NCI-H2107 treated with DMSO at 0.1 percent for 48 hours (cell line): ENCODE measurements at regions not wholly inside any gene's neighbourhood (a gene's known extent, or its start where the extent isn't known, plus 50 kb on each side); places are given as distances from the start of the nearest gene placed in this dataset.

ENCODE experiments used
- DNase-seq: peaks from one replicate; lab custom pipeline; 2025; ENCODE audit not compliant: unreplicated experiment; lab: John Stamatoyannopoulos, UW

DNA sequence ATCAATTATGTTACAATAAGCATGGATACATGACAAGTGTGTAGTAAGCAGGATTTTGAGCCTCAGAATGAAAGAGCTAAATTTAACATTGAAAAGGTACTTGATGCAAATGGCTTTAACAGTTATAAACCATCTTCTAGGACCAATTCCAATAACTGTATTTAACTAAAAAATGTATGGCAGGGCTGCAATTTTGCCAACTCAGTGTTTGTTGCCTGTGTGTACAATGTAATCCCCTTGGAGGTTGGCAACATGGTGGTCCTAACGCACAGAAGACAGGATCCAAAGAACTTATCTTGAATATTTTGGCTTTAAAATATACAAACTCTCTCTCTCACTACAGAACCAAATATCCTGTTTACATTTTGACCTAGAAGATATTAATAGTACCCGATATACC is 2314.1 kb downstream of the LRRC4C start:
- DNase-seq = no peak

DNA sequence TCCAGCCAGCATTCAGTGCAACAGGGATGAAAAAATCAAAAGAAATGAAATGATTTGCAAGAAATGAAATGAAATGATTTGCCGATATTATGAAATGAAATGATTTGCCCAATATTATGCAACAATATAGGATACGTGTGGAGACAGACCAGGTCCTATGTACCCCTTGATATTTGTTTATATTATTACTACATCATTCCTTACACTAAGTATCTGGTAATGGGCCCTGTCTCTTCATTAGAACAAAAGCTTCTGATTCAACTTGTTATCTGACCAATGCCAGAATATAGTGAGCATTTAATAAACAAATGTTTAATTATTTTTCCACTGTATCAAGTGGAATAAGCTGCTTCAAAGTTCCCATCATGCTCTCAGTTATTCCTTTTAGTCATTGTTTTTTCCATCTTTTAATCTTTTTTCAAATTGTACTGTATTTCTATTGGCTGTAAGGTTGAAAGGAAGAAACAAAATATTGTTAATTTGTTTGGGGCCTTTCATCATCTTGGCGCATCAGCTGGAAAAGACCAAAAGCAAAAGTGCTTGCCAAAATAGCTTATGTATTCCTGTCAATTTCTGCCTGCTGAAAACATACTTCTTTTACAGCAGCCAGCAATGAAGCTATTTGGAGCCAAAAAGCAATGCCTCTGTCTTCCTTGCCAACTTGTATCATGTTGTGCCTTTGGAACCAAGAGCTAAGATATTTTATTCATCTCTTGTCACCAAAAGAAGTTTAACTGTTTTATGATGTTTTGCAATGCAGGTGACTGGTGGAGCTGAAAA is 2314.9 kb downstream of the LRRC4C start:
- no peak for DNase-seq

DNA sequence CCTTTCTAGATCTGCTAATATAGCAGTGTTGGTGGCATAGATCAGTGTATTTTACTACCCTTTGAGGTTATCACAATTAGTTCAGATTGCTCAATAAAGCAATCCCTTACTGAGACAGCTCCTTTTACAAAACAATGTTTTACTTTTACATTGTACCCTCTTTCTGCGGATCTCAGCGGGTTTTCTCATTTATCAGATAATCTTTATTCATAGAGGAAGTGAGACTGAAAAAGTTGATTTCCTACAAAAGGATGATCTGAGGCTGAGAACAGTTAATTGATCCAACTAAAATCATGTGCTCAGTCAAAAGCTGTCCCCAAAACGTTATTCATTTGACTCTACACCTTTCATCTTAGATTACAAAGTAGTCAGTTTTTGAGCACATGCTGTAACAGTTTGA is 2319.9 kb downstream of the LRRC4C start:
- DNase-seq = no peak

DNA sequence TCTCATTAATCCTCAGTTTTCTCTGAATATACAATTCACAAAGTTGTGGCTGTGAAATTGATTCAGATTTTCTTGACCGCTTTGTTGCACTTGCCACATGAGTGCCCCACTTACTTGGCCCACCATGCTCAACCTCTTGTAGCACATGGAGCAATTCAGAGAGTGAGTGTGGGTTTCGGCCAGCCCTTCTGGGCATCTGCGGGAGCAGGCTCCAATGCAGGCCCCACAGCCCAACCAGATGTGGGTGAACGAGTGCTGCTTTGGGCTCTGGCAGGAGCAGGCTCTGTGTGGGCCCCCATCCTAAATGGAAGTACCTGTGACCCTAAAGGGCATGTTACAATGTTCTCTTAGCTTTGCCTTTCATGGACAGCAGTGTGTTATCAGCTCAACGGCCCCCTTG is 2338.6 kb downstream of the LRRC4C start:
- DNase-seq = no peak

DNA sequence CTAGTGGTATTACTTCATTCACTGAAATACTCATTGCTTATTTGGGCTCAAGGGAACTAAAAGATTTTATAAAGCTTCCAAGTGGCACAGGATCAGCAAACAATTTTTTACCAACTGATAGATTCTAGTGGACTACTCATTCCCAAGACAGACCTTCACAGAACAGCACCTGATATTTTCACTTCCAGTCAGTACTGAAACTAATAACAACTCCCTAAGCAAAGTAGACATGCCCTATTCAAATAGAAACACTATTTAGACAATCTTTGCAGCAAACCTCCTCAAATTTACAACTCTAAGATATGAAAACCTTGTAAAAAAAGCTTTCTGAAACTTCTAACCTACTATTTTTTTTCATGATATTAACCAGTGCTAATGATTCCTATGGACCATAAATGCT is 2345.8 kb downstream of the LRRC4C start:
- DNase-seq = no peak

DNA sequence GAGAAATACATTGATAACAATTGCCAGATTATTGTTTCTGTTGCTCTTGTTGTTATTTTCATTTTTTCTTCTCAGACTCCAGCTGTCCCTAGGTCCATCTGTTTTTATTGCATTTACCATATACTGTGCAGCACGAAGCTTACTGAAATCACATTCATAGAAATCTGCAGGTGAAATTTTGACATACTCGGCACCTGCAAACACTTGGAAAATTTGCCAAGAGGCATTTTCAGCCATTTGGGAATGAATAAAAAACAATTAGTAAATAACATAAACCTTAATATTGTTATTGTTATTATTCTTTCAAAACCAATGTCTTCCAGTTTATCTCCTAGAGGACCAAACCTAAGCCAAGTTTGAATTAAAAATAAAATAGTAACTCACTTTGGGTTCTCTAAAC is 2357.2 kb downstream of the LRRC4C start:
- DNase-seq = no peak

DNA sequence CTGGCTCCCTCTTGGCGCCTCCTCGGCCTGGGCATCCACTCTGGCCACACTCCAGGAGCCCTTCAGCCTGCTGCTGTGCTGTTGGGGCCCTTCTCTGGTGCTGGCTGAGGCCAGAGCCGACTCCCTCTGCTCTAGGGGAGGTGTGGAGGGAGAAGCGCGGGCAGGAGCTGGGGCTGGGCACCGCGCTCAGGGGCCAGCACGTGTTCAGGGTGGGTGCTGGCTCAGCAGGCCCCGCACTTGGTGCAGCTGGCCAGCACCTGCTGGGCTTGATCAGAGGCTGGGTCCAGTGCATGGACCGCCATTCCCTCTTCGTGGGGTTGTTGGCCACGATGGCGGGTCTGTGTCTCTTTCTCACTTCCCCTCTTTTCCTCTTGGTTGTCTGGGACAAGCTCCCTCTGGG is 2381.0 kb downstream of the LRRC4C start:
- DNase-seq = no peak

DNA sequence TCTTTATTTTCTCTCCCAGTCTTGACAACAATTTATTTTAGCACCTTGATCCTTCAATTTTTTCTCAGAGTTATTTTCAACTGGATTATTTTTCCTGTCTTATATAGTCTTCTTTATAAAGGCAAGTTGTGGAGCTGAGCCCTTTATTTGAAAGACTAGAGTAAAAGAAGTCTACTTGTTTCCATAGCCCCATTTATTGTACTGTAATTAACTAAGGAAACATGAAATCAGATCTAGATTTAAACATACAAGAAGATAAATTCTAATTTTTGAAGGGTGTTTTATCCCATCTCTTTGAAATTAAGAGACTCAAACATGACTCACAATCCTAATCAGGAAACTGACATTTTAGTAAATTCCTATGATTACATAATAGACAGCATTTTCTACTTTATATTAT is 2421.8 kb downstream of the LRRC4C start:
- no peak for DNase-seq

DNA sequence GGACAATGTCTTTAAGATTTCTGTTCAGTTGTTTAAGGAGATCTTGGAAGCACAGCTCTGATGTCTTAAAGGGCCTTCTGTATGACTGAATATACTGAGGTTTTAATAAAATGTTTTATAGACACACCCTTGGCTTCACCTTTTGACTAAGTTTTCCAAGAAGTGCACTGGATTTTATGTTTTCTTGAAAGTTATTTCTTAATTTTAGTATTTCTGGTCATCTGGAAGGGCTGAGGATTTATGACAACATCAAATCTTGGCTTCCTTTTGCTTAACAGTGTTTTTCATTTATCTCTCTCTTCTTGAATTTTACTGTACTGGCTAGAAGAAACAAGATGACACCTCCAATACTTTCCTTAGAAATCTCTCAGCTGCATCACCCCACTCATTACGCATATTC is 2423.4 kb downstream of the LRRC4C start:
- no peak for DNase-seq

DNA sequence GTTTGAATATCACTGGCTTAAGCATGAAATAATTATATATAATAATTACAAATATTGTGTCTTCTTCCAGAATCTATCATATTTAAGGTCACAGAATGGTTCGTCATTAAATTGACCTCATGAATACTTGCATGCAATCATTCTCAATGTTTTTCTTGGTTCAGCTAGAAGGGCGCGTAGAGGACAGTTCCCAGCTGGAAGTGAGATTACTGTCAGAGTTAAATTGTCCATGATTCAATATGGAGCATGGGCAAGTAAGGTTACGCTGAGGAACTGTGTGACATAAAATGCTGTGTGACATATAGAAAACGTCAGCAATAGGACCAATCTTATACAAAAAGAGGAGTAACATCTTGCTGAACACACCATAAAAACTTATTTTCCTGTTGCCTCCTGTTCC is 2423.5 kb upstream of the RAG2 start:
- no peak for DNase-seq

DNA sequence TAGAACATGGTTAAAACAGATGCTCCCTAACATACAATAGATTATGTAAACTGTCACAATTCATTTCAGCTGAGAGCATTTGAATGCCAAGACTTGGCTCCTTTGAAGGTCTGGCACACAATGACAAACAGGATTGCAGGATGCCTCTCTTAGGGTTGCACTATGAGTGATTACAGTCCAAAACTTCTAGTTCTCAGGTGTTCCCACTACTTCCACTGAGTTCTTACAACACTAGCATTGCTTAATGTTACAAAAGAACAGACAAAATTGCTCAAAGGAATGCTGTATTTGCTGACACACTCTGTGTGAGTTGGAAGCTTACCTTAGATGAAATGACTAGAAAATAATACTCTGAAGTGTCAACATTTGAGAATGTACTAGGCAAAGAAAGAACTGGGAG is 2413.8 kb upstream of the RAG2 start:
- no peak for DNase-seq

DNA sequence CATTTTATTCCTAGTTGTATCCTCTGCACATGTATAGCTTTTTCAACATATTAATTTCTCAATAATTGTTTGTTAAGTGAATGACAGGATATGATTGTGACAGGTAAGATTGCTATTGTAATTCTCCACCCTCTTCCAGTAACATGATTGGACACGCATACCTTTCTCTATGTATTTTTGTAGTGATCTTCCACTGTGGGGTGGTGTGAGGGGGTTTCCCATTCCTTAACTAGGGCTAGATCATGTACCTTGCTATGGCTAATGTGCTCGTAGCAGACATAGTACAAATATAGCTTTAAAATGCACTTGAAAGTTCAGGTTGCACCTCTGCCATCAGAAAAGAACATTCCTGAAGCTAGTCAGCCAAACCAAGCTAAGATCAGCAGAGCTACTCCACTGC is 2392.8 kb upstream of the RAG2 start:
- no peak for DNase-seq

DNA sequence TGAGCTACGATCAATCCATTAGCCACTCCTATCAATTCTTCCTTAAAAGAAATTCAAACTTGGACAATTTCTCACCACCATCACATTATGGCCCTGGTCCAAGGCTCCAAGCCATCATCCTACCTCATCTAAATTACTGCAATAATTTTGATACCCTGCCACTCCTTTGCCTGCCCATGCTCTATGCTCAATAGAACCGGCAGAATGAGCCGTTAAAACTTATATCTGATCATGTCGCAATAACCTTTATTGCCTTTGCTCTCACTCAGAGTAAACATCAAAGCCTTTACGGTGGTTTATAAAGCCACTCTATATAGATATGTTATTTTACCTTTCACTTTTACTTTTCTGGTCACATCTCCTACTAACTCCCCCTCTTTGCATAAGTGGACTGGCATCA is 2392.1 kb upstream of the RAG2 start:
- no peak for DNase-seq

DNA sequence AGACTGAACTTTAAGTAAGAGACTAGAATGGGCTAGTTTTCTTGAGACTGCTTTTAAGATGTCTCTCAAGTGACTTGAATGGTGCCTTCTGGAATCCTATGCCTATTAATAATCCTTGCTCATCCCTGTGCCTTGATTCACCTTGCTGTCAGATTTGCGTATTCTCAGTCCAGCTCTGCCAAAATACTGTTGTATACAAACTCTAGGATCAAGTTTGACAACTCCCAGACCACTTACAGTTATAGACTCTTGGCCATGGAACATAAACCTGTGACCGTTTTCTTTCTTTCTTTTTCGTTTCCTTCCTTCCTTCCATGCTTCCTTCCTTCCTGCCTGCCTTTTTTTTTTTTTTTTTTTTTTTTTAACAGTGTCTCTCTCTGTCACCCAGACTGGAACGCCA is 2390.9 kb upstream of the RAG2 start:
- no peak for DNase-seq

DNA sequence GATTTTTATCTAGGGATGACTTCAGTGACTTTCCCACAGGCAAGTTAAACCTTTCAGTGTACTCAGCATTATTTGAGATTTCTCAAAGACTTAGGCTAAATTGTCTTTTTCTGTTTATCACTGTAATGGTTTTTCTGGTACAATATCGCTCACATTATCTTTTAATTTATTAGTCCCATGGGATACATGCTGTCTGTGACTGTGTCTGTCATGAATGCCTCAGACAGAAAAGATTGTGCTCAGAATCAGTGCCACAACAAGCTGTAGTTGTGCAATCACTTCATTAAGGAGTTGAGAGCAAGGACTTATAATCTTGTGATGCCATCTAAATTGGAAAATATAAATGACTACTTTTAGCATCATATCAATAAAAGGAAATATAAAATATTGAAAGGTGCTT is 2374.2 kb upstream of the RAG2 start:
- no peak for DNase-seq

DNA sequence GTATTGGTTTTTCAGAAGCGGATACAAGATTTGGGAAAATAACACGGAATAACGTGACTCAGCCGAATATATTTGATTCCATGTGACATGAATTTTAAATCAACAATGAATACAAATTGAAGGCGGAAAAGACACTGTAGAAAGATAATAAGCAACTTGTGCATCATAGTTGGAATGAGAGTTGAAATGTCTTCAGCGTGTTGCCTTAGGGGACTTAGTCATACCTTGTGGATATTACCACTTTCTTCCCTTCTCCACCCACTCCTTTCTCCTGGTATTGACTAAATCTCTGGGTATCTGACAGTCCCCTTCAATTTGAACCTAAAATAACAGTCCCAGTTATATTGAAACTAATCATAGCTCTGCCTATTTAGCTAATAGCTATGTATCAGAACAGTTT is 2373.1 kb upstream of the RAG2 start:
- DNase-seq = no peak

DNA sequence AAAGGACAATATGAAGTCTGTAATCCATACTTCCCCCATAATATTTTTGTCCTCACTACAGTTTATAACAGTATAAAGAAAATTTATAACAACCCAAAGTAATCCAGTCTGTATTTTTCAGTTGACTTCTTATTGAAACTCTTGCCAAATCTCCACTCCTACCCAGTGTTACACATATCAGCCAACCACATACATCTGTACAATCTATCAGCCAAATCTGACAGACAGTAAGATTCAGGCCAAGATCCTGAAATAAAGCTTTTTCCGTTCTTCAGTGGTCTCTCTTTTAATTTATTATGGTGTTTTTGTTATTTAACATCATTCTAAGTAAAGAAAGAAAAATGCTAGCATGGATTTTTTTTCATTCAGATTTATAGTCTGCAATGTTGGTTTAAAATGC is 2370.9 kb upstream of the RAG2 start:
- no peak for DNase-seq

DNA sequence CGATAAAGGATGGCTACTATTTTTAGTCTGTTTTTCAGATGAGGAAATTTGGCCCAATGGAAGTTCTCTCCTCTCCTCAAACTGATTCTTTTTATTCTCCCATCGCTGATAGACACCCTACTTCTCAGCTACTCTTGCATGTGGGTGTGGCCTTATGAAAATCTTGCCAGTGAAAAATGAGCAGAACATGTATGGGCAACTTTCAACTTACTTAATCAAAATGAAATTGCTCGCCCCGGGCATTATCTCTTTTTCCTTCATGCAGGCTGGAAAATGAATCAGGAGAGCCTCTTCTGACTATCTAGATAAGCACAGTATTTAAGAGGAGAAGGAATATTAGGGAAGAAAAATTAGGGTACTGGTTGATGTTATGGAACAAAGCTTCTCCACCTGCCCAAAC is 2354.7 kb upstream of the RAG2 start:
- no peak for DNase-seq

DNA sequence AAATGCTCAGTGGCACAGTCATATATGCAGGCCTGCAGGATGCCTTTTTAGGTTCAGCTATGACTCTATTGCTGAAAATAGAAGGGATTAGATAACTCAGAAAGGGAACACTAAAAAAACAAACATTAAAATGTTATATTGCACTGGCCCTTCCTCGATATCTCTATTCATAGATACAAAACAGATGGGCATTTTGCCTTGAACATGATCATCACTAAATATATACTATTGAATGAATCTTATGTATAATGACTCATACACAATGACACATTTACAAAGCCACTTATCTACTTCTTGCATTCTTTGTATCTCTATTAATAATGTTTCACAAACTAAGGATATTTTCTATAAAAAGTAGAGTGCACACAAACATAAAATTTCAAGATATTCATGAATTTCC is 2352.8 kb upstream of the RAG2 start:
- no peak for DNase-seq

DNA sequence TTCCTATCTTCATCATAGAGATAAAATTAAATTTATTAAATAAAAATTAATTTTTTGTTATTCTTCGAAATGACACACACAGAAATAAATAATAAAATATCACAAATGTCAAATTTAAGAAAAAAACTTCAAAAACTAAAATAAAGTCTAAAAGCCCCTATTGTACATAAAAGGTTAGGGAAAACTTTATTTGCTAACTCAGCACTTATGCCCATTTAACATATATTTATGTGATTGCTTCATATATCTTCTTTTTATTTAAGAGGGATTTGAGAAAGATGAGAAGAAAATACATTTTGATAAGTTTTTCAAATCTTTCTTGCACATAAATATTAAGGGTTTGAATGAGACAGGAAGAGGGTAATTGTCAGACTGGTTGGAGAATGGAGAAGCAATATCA is 2350.4 kb upstream of the RAG2 start:
- DNase-seq = no peak

DNA sequence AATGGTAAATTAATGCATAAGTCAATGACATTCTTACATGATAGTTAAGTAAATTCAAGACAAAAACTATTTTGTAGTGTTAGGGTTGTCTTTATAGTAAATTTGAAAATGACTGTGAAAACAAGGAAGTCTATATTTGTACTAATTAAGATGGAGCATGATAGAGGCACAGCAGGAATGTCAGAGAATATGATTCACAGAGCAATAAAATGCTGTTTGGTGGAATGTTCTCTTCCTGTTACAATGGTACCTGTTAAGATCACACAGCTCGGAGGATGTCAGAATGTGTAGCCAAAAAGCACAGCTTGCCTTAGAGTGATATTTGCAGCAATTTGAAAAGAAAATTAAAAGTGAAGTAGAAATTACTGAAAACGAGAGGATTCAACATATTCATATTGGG is 2339.7 kb upstream of the RAG2 start:
- no peak for DNase-seq

DNA sequence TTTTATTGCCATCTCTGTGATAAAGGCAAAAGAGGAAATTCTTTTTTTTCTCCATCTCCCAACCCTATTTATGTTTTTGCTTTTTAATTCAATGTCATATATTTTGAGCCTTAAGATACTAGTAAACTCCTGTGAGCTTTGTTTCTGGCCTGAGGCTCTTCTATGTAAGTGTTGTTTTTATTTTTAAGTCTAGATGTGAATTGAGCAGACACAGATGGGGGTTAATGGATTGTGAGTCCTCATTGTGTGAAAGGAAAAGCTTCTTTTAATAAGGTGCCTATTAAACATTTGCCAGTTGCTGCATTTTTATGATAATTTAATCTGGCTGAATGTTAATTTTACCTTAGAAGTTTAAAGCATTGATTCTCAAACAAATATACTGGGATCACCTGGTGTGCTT is 2337.9 kb upstream of the RAG2 start:
- no peak for DNase-seq

DNA sequence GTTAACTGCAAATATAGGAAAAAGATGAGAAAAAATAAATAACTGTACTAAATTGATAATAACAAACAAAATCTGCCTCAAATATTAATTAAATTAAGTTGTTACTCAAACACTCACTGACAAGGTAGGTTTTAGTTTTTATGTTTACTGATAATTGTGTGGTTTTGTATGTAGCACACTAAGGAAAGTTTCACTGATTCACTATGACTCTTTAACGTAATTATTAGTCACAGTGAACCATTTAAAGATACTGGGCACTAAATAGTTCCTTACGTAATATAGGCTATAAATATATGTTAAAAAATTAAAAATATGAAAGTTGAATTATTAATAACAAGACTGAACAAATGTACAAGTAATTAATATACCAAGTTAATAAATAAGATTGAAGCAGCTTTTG is 2330.0 kb upstream of the RAG2 start:
- DNase-seq = no peak

DNA sequence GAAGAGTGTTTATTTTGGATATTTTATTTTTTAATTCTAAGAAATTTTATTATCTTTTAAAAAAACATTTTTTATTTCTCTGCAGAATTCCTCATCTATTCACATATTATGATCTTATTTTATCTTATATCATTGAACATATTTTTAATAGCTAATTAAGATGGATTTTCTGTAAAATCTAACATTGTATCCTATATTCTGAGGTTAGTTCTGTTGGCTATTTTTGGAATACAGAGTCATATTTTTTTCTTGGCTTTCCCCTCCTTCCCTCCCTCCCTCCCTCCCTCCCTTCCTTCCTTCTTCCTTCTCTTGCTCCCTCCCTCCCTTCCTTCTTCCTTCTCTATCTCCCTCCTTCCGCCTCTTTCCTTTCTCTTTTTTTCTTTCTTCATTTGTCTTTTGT is 2326.6 kb upstream of the RAG2 start:
- DNase-seq = no peak
